SKM-1 (cell line): ENCODE measurements at regions not wholly inside any gene's neighbourhood (a gene's known extent, or its start where the extent isn't known, plus 50 kb on each side); places are given as distances from the start of the nearest gene placed in this dataset.

Experiments
- DNase-seq: peaks from one replicate; lab custom pipeline; 2025; ENCODE audit not compliant: unreplicated experiment; lab: John Stamatoyannopoulos, UW

- no peak for DNase-seq
Measured at GRCh38 chr18:39871961-39872360, 2083.1 kb upstream of the PIK3C3 start.

- no peak for DNase-seq
Measured at GRCh38 chr18:39870591-39870990, 2084.4 kb upstream of the PIK3C3 start.

- DNase-seq = no peak
Measured at GRCh38 chr18:39863916-39864315, 2091.1 kb upstream of the PIK3C3 start.

GRCh38 chr18:39862341-39862740 lies 2092.7 kb upstream of the PIK3C3 start:
- no peak for DNase-seq

- DNase-seq = no peak
Measured at GRCh38 chr18:39854291-39854690, 2100.7 kb upstream of the PIK3C3 start.

- DNase-seq = no peak
Measured at GRCh38 chr18:39846265-39846664, 2108.8 kb upstream of the PIK3C3 start.

GRCh38 chr18:39845631-39846030 lies 2109.4 kb upstream of the PIK3C3 start:
- DNase-seq = no peak

GRCh38 chr18:39845106-39845505 lies 2109.9 kb upstream of the PIK3C3 start:
- no peak for DNase-seq

- DNase-seq = no peak
Measured at GRCh38 chr18:39843546-39843945, 2111.5 kb upstream of the PIK3C3 start.

- DNase-seq = no peak
Measured at GRCh38 chr18:39842366-39842914, 2112.6 kb upstream of the PIK3C3 start.

GRCh38 chr18:39841482-39842365 lies 2113.3 kb upstream of the PIK3C3 start:
- peak; percentile 13 for DNase-seq

- DNase-seq = peak; percentile 13
Measured at GRCh38 chr18:39840856-39841481, 2114.1 kb upstream of the PIK3C3 start.

- no peak for DNase-seq
Measured at GRCh38 chr18:39840406-39840805, 2114.6 kb upstream of the PIK3C3 start.

GRCh38 chr18:39839782-39840181 lies 2115.3 kb upstream of the PIK3C3 start:
- DNase-seq = no peak

GRCh38 chr18:39838831-39839230 lies 2116.2 kb upstream of the PIK3C3 start:
- no peak for DNase-seq

- no peak for DNase-seq
Measured at GRCh38 chr18:39835303-39836030, 2119.6 kb upstream of the PIK3C3 start.

GRCh38 chr18:39834636-39835035 lies 2120.4 kb upstream of the PIK3C3 start:
- no peak for DNase-seq

GRCh38 chr18:39825485-39826150 lies 2129.4 kb upstream of the PIK3C3 start:
- no peak for DNase-seq

GRCh38 chr18:39806525-39806924 lies 2148.5 kb upstream of the PIK3C3 start:
- no peak for DNase-seq

- DNase-seq = no peak
Measured at GRCh38 chr18:39805218-39805617, 2149.8 kb upstream of the PIK3C3 start.

GRCh38 chr18:39802648-39803229 lies 2152.3 kb upstream of the PIK3C3 start:
- no peak for DNase-seq
